ENCODE measurements at regions not wholly inside any gene's neighbourhood (a gene's known extent, or its start where the extent isn't known, plus 50 kb on each side); places are given as distances from the start of the nearest gene placed in this dataset.

GRCh38 chr9:88215196-88216125 lies 77.2 kb upstream of the SPATA31C2 start:
- DNase-seq (no peak), ATAC-seq (ENCODE audit: poor library complexity) (no peak)
- Histone ChIP-seq H3K4me1 (ENCODE audit: insufficient read depth, low read length) (no peaks in the 10 kb centered on the region), H3K27me3 (ENCODE audit: control insufficient read depth in 1 of 2, insufficient read depth in 2 of 2, low read length in 2 of 2) (peaks cover 0 to 5% of the 10 kb centered on the region in 2 experiments), H3K4me3 (ENCODE audit: low read length) (no peak overlapping the region), H3K36me3 (ENCODE audit: insufficient read depth, low read length) (no peaks in the 10 kb centered on the region), H3K27ac (ENCODE audit: low read depth in 1 of 2, low read length in 2 of 2) (no peak overlapping the region), H3K9me3 (ENCODE audit: control insufficient read depth in 1 of 2, insufficient read depth in 1 of 2, low read length in 2 of 2) (peaks cover 0 to 7% of the 10 kb centered on the region in 2 experiments)
- Mint-ChIP-seq H3K27me3 (peaks cover 10% of the 10 kb centered on the region), H3K4me1 (ENCODE audit: low read depth) (no peaks in the 10 kb centered on the region), H3K27ac (no peak overlapping the region), H3K9me3 (peaks cover 8% of the 10 kb centered on the region), H3K4me3 (no peak overlapping the region), H3K36me3 (ENCODE audit: low read depth) (no peaks in the 10 kb centered on the region)
- ChIA-PET CTCF (no interaction called here), POLR2A (no interaction called here)
- intact Hi-C loops (cut with DNase I, micrococcal nuclease) = no loop called here
- no peak for TF ChIP-seq CTCF (IDR thresholded peaks at IDR 0.05)

DNA sequence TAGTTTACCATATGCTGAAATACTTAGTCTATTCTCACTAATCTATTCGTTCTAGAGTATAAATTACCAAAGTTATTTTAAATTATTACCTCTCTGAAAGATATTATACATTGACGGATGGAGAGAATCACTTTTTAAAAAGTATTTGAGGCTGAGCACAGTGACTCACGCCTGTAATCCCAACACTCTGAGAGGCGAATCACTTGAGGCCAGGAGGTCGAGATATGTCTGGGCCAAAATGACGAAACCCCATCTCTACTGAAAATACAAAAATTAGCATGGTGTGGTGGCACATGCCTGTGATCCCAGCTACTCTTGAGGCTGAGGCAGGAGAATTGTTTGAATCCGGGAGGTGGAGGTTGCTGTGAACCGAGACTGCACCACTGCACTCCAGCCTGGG lies 64.0 kb upstream of the SPATA31C2 start:
- no peak overlapping the region for H3K27ac Mint-ChIP-seq
- no peak for ATAC-seq (ENCODE audit: poor library complexity)
- peaks cover 9% of the 10 kb centered on the region for H3K27me3 Mint-ChIP-seq
- CTCF ChIA-PET = no interaction called here
- no peak for DNase-seq
- H3K27me3 ChIP-seq (ENCODE audit: control insufficient read depth in 1 of 2, insufficient read depth in 2 of 2, low read length in 2 of 2) = peaks cover 0 to 4% of the 10 kb centered on the region in 2 experiments
- H3K4me3 Mint-ChIP-seq = no peak overlapping the region
- no peak overlapping the region for H3K27ac ChIP-seq (ENCODE audit: low read depth in 1 of 2, low read length in 2 of 2)
- intact Hi-C loops (cut with DNase I, micrococcal nuclease) = no loop called here
- no peak for TF ChIP-seq CTCF (IDR thresholded peaks at IDR 0.05)
- no peak overlapping the region for H3K4me3 ChIP-seq (ENCODE audit: low read length)
- H3K4me1 Mint-ChIP-seq (ENCODE audit: low read depth) = no peaks in the 10 kb centered on the region
- no peaks in the 10 kb centered on the region for H3K36me3 Mint-ChIP-seq (ENCODE audit: low read depth)
- H3K9me3 ChIP-seq (ENCODE audit: control insufficient read depth in 1 of 2, insufficient read depth in 1 of 2, low read length in 2 of 2) = no peaks in the 10 kb centered on the region
- H3K9me3 Mint-ChIP-seq = no peaks in the 10 kb centered on the region
- POLR2A ChIA-PET = no interaction called here
- no peaks in the 10 kb centered on the region for H3K4me1 ChIP-seq (ENCODE audit: insufficient read depth, low read length)
- H3K36me3 ChIP-seq (ENCODE audit: insufficient read depth, low read length) = no peaks in the 10 kb centered on the region

GRCh38 chr9:88198341-88198807 lies 60.1 kb upstream of the SPATA31C2 start:
- intact Hi-C loops (cut with DNase I, micrococcal nuclease) = no loop called here

More at GRCh38 chr9:88198341-88198807, 60.1 kb upstream of the SPATA31C2 start:
- Mint-ChIP-seq H3K27me3 (peaks cover 20% of the 10 kb centered on the region), H3K9me3 (no peaks in the 10 kb centered on the region), H3K27ac (no peak overlapping the region), H3K4me1 (ENCODE audit: low read depth) (no peaks in the 10 kb centered on the region), H3K4me3 (no peak overlapping the region), H3K36me3 (ENCODE audit: low read depth) (no peaks in the 10 kb centered on the region)
- no peaks in the 10 kb centered on the region for H3K9me3 ChIP-seq (ENCODE audit: control insufficient read depth in 1 of 2, insufficient read depth in 1 of 2, low read length in 2 of 2)
- no peak for TF ChIP-seq CTCF (IDR thresholded peaks at IDR 0.05)
- DNase-seq = peak in 2 of 14 experiments; percentile 13 to 32
- ChIA-PET CTCF (interaction anchor here (0.6 kb wide), 1 partner anchor 1333 kb away, joined by 3 read pairs; no protein-coding TSS in a partner anchor), POLR2A (no interaction called here)
- no peak overlapping the region for H3K4me3 ChIP-seq (ENCODE audit: low read length)
- H3K36me3 ChIP-seq (ENCODE audit: insufficient read depth, low read length) = no peaks in the 10 kb centered on the region
- H3K27me3 ChIP-seq (ENCODE audit: control insufficient read depth in 1 of 2, insufficient read depth in 2 of 2, low read length in 2 of 2) = peaks cover 4 to 7% of the 10 kb centered on the region in 2 experiments
- H3K4me1 ChIP-seq (ENCODE audit: insufficient read depth, low read length) = no peaks in the 10 kb centered on the region
- no peak overlapping the region for H3K27ac ChIP-seq (ENCODE audit: low read depth in 1 of 2, low read length in 2 of 2)
- ATAC-seq (ENCODE audit: poor library complexity) = no peak
